ENCODE measurements at regions not wholly inside any gene's neighbourhood (a gene's known extent, or its start where the extent isn't known, plus 50 kb on each side); places are given as distances from the start of the nearest gene placed in this dataset.

GRCh38 chr5:2283481-2284045 is 400.8 kb upstream of the IRX4 start:
- TF ChIP-seq RAD21 (IDR thresholded peaks at IDR 0.05 in 1 of 2, conservative IDR thresholded peaks at IDR 0.05 in 1 of 2; ENCODE audit: low read depth in 2 of 2, low read length in 2 of 2) (no peak), HDAC2 (IDR thresholded peaks at IDR 0.05; ENCODE audit: borderline replicate concordance in 1 of 2, low read depth in 2 of 2, low read length in 2 of 2) (no peak)

Data from H1 (cell line).